SK-N-SH treated with all-trans-retinoic acid at 6 μM for 48 hours (cell line): ENCODE measurements at regions not wholly inside any gene's neighbourhood (a gene's known extent, or its start where the extent isn't known, plus 50 kb on each side); places are given as distances from the start of the nearest gene placed in this dataset.

Experiments
- ATAC-seq: fragments of 200-7000 bp; cut with Tn5 transposase; 3 replicates; pipeline ENCODE4 v1.9.1; 2020; ENCODE audit warnings: mild to moderate bottlenecking, moderate library complexity
- ARNTL ChIP-seq: fragments of 450-650 bp; formaldehyde crosslinking; IDR thresholded peaks from 2 replicates; pipeline ENCODE4 v1.5.0; 2020; ENCODE audit warnings: low read depth, mild to moderate bottlenecking, moderate library complexity, borderline replicate concordance
- BACH2 ChIP-seq: fragments of 250-450 bp; sonication (Bioruptor Pico); IDR thresholded peaks from 2 replicates; pipeline ENCODE4 v1.9.0; 2021; ENCODE audit warnings: mild to moderate bottlenecking, borderline replicate concordance
- CREB5 ChIP-seq: fragments of 250-450 bp; sonication (Bioruptor Pico); IDR thresholded peaks from 2 replicates; pipeline ENCODE4 v1.5.1; 2020; ENCODE audit warnings: low read depth, mild to moderate bottlenecking, moderate library complexity
- CSDC2 ChIP-seq: fragments of 250-450 bp; sonication (Bioruptor Pico); IDR thresholded peaks from 2 replicates; pipeline ENCODE4 v1.5.0; 2020; ENCODE audit warnings: mild to moderate bottlenecking, moderate library complexity
- CSRNP3 ChIP-seq: fragments of 250-450 bp; sonication (Bioruptor Pico); IDR thresholded peaks from 2 replicates; pipeline ENCODE4 v1.5.1; 2021; ENCODE audit warnings: mild to moderate bottlenecking, moderate library complexity
- ESRRG ChIP-seq: fragments of 250-450 bp; sonication (Bioruptor Pico); IDR thresholded peaks from 2 replicates; pipeline ENCODE4 v1.6.1; 2021; ENCODE audit warnings: mild to moderate bottlenecking
- GLIS3 ChIP-seq: fragments of 250-450 bp; sonication (Bioruptor Pico); IDR thresholded peaks from 2 replicates; pipeline ENCODE4 v1.5.0; 2020; ENCODE audit warnings: mild to moderate bottlenecking, moderate library complexity
- ISL1 ChIP-seq: fragments of 250-450 bp; sonication (Bioruptor Pico); IDR thresholded peaks from 2 replicates; pipeline ENCODE4 v2.1.2; 2022; ENCODE audit warnings: mild to moderate bottlenecking, moderate library complexity
- OSR1 ChIP-seq: fragments of 250-450 bp; sonication (Bioruptor Pico); IDR thresholded peaks from 2 replicates; pipeline ENCODE4 v1.8.0; 2022; ENCODE audit warnings: moderate library complexity, mild to moderate bottlenecking, inconsistent platforms
- PATZ1 ChIP-seq: fragments of 250-450 bp; sonication (Bioruptor Pico); IDR thresholded peaks from 2 replicates; pipeline ENCODE4 v1.8.0; 2020; ENCODE audit warnings: mild to moderate bottlenecking, moderate library complexity, borderline replicate concordance
- POU6F1 ChIP-seq: fragments of 250-450 bp; sonication (Bioruptor Pico); IDR thresholded peaks from 2 replicates; pipeline ENCODE4 v1.8.0; 2021; ENCODE audit warnings: low read depth, mild to moderate bottlenecking, moderate library complexity, borderline replicate concordance
- PPARA ChIP-seq: fragments of 250-450 bp; sonication (Bioruptor Pico); IDR thresholded peaks from 2 replicates; pipeline ENCODE4 v1.5.0; 2020; ENCODE audit warnings: mild to moderate bottlenecking, borderline replicate concordance
- RARB ChIP-seq: fragments of 250-450 bp; sonication (Bioruptor Pico); IDR thresholded peaks from 2 replicates; pipeline ENCODE4 v1.8.0; 2021; ENCODE audit warnings: mild to moderate bottlenecking, moderate library complexity
- SNAI2 ChIP-seq: fragments of 250-450 bp; sonication (Bioruptor Pico); IDR thresholded peaks from 2 replicates; pipeline ENCODE4 v1.5.0; 2020; ENCODE audit warnings: mild to moderate bottlenecking, moderate library complexity
- TCF4 ChIP-seq: fragments of 250-450 bp; sonication (Bioruptor Pico); IDR thresholded peaks from 2 replicates; pipeline ENCODE4 v1.8.0; 2021; ENCODE audit warnings: mild to moderate bottlenecking, moderate library complexity, borderline replicate concordance
- TOX ChIP-seq: fragments of 250-450 bp; sonication (Bioruptor Pico); IDR thresholded peaks from 2 replicates; pipeline ENCODE4 v1.8.0; 2021; ENCODE audit warnings: mild to moderate bottlenecking, moderate library complexity, borderline replicate concordance
- ZC3H10 ChIP-seq: fragments of 250-450 bp; sonication (Bioruptor Pico); IDR thresholded peaks from 2 replicates; pipeline ENCODE4 v1.5.1; 2021; ENCODE audit warnings: mild to moderate bottlenecking, moderate library complexity
- ZFP3 ChIP-seq: fragments of 250-450 bp; sonication (Bioruptor Pico); IDR thresholded peaks from 2 replicates; pipeline ENCODE4 v1.5.0; 2020; ENCODE audit warnings: mild to moderate bottlenecking, moderate library complexity
- ZFP30 ChIP-seq: fragments of 450-650 bp; formaldehyde crosslinking; IDR thresholded peaks from 2 replicates; pipeline ENCODE4 v1.5.0; 2022; ENCODE audit warnings: mild to moderate bottlenecking, moderate library complexity
- ZNF565 ChIP-seq: fragments of 450-650 bp; formaldehyde crosslinking; conservative IDR thresholded peaks from 2 replicates; pipeline ENCODE4 v1.5.0; 2020; ENCODE audit warnings: low read depth, mild to moderate bottlenecking, moderate library complexity
- ZNF70 ChIP-seq: fragments of 450-650 bp; formaldehyde crosslinking; IDR thresholded peaks from 2 replicates; pipeline ENCODE4 v1.5.0; 2020; ENCODE audit warnings: mild to moderate bottlenecking, moderate library complexity
- ZNF8 ChIP-seq: fragments of 450-650 bp; formaldehyde crosslinking; IDR thresholded peaks from 2 replicates; pipeline ENCODE4 v1.5.0; 2020; ENCODE audit warnings: mild to moderate bottlenecking, moderate library complexity

GRCh38 chr9:79883073-79883645, 311.4 kb downstream of the TLE4 start:
- ATAC-seq: no peak
- no peak for TF ChIP-seq ESRRG (CRISPR knock-in tag)
- TF ChIP-seq TCF4 (CRISPR knock-in tag): no peak
- TF ChIP-seq ZNF8 (CRISPR knock-in tag): no peak
- TF ChIP-seq ZNF565 (CRISPR knock-in tag): no peak

GRCh38 chr9:79880626-79881025, 308.9 kb downstream of the TLE4 start:
- TF ChIP-seq CREB5 (CRISPR knock-in tag): no peak
- TF ChIP-seq ISL1 (CRISPR knock-in tag): no peak
- no peak for TF ChIP-seq CSRNP3 (CRISPR knock-in tag)
- no peak for TF ChIP-seq PPARA (CRISPR knock-in tag)
- no peak for TF ChIP-seq ZFP30 (CRISPR knock-in tag)
- TF ChIP-seq POU6F1 (CRISPR knock-in tag): no peak
- TF ChIP-seq PATZ1: no peak
- TF ChIP-seq TOX (CRISPR knock-in tag): no peak
- no peak for TF ChIP-seq TCF4 (CRISPR knock-in tag)
- TF ChIP-seq OSR1: no peak
- no peak for TF ChIP-seq RARB (CRISPR knock-in tag)
- no peak for TF ChIP-seq SNAI2
- no peak for TF ChIP-seq ZNF70 (CRISPR knock-in tag)
- no peak for TF ChIP-seq ZNF8 (CRISPR knock-in tag)
- no peak for TF ChIP-seq ZFP3 (CRISPR knock-in tag)
- no peak for TF ChIP-seq ZC3H10 (CRISPR knock-in tag)
- no peak for TF ChIP-seq BACH2 (CRISPR knock-in tag)
- no peak for TF ChIP-seq ARNTL
- TF ChIP-seq ESRRG (CRISPR knock-in tag): no peak
- no peak for ATAC-seq

- TF ChIP-seq OSR1 (no peak), ESRRG (CRISPR knock-in tag) (no peak)
- ATAC-seq: no peak
These were observed 306.3 kb downstream of the TLE4 start for GRCh38 chr9:79877943-79878602.

- TF ChIP-seq BACH2 (CRISPR knock-in tag) (no peak), ZNF8 (CRISPR knock-in tag) (no peak), CSDC2 (CRISPR knock-in tag) (no peak), PPARA (CRISPR knock-in tag) (no peak), ZFP3 (CRISPR knock-in tag) (no peak), GLIS3 (no peak), ESRRG (CRISPR knock-in tag) (no peak), SNAI2 (no peak), TOX (CRISPR knock-in tag) (no peak), ISL1 (CRISPR knock-in tag) (no peak), TCF4 (CRISPR knock-in tag) (no peak), CREB5 (CRISPR knock-in tag) (no peak), ZFP30 (CRISPR knock-in tag) (no peak), POU6F1 (CRISPR knock-in tag) (no peak), PATZ1 (no peak), ZNF565 (CRISPR knock-in tag) (no peak), OSR1 (no peak)
- ATAC-seq: no peak
These were observed 296.9 kb downstream of the TLE4 start for GRCh38 chr9:79868567-79869189.
